Femur (tissue), 1 donor: ENCODE measurements at regions not wholly inside any gene's neighbourhood (a gene's known extent, or its start where the extent isn't known, plus 50 kb on each side); places are given as distances from the start of the nearest gene placed in this dataset.
"Not testable (repeated sequence)": the region's sequence is repeated elsewhere in the genome, so short reads cannot be mapped to it uniquely, and the experiment has no call there.

Experiments
- DNase-seq: peaks from one replicate; pipeline ENCODE4 v3.0.0-alpha.2; 2017

- no peak for DNase-seq
Observed at GRCh38 chr4:173685831-173686210, 155.8 kb upstream of the HAND2 start.

DNA sequence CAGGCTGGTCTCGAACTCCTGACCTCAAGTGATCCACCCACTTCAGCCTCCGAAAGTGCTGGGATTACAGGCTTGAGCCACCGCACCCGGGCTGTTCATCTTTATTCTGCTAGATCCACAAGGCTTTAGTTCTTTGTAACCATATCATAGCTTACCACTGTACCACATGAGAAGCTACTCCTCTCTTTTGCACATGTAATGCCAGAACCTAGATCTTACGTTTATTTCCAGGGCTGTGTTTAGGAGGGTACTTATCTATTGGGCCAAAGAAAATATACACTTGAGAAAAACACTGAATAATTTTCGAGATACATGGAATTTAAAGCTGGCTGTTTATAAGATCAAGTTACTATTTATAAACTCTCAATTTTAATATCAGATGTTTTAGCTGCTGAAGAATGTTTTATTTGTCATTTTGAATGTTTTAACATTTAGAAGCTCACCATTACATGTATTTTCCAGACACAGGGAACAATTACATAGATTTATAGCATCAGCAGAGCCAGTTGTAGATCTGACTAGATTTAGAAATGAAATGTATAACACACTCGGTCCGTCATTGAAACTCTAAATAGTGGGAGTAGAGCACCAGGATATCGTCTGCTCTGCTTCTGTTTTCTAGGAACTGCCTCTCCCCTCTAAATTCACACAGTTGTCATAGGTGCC is 155.3 kb upstream of the HAND2 start:
- DNase-seq, result no peak

DNA sequence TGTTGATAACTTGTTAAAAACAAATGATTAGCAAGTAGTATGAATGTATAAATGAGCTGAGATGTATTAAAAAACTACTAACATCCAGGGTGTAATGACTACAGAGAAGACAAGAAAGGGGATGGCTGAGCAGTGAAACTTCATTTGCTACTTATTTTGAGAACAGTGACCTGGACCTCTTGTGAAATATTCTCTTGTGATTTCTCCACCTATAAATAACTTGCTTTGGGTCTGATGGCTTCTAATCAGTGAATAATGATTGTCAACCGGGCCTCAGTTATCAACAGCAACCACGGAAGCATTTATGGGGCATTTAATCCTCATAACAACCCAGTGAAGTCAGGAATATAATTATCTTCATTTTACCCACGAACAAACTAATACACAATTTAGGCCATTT is 154.2 kb upstream of the HAND2 start:
- DNase-seq, result no peak

DNA sequence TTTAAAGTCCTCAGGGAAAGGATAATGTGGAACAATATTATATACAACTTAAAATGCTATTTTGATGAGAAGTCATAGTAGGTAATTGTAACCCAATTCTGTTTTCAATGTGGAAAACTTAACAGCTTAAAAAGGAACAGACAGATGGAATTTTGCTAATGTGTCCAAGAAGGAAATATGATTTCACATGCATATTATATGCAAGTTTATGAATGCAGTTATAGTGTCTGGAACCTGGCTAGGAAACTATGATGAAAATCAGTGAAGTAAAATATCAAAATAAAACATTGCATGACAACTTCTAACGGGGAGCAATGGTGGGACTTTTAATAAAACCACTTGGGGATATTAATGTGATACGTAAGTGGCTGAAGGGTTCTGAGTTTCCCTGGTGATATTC is 152.6 kb upstream of the HAND2 start:
- no peak for DNase-seq

DNA sequence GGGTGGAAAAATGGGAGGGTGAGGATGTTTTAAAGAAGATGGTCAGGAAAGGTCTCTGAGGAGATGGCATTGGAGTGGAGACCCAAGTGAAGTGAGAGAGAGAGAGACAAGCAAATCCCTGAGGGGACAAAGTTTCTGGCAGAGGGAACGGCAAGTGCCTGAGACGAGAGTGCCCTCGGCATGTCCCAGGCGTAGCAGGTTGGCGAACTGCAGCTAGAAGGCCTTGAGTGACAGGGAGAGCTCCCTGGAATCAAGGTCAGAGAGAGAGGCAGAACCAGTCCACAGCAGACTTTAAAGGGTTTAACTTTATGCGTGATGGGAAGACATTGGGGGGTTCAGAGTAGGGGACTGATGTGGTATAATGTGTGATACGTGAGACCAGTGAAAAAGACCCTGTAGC is 150.2 kb upstream of the HAND2 start:
- DNase-seq, result no peak

DNA sequence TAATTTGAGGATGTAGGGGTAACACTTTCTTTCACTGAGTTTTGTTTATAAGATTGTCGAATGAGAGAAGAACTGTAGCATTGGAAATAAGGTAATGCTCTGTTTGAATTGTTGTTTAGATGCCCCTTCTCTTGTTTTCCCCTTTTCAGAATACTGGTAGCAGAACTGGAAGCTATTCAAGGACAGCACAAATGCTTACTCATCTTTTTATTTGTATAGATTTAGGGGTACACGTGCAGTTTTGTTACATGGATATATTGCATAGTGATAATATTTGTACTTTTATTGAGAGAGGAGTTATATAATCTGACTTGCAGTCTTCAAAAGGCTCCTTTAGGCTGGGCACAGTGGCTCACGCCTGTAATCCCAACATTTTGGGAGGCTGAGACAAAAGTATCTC is 145.4 kb upstream of the HAND2 start:
- no peak for DNase-seq

DNA sequence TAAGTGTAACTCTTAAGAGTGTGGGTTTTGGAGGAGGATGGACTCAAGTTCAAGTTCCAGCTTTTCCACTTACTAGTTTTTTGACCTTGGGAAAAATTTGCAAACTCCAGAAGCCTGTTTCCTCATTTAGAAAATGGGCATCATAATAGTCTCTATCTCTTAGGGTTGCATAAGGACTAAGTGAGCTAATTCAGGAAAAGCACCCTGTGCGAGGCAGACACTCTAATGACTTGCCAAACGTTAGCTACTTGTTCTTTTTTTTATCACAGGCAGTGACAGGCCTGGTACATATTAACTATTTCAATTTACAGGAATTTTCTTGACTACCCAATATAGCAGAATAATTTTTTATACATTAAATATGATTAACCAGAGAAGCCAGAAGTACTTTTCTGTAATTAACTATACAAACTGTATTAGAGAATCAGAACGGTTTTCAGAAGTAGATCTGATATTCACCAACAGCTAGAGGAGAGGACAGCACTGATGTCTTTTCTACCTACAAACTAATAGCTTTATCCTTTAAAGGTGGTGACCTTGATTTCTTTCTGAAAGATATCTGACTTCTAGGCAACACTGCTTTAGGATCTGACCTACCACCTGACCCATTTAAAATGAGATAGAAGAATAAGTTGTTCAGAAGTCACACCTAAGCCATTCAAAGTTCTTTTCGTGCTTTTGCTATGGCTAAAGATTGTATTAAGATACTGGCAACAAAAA is 139.6 kb upstream of the HAND2 start:
- no peak for DNase-seq

- DNase-seq, result no peak
Observed at GRCh38 chr4:173661001-173661400, 131.0 kb upstream of the HAND2 start.

DNA sequence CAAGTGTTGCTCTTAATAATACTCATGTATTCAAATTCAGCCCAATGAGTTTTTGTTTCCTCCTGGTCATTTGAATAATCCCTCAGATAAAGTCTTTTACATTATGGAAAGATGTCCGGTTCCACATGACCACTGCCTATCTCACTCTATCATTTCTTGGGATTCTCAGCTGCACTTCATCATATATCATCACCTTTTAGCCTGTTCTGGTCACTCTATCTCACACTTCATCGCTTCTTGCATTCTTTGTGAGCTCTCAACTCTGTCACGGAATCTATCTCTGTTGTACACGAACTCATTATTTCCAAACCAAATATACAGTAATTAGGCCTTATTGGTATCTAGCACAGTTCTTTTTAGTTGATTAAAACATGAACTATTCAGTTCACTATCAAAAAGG is 126.9 kb upstream of the HAND2 start:
- no peak for DNase-seq

DNA sequence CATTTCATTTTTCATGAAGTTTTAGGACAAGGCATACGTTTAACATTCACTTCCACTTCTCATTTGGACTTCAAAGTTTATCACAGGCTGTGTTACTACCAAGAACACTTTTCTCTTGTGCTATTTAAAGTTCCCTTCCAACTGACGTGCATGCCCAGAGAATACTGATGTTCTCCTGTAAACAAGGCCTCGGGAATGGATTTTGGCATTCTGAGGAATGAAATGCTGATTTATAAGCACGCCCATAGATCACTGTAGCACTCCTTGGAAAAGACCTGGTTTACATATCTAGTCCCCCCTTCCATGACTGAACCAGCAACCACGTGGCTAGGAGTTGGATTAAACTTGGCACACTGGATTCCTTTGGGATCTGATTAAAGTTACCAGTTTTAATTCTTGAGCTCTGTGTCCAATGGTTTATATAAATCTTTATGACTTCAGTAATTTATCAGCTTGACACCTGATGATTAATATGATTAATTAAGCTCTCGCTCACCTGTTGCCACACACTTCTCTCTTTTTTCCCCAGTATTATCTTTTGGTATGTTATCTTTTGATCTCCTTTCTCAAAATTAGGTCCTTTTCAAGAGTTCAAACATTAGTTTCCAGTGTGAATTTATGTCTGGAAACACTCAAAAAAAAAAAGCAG is 122.4 kb upstream of the HAND2 start:
- no peak for DNase-seq

GRCh38 chr4:173651651-173652282 is 121.7 kb upstream of the HAND2 start:
- DNase-seq, result no peak

GRCh38 chr4:173647902-173648301 is 117.9 kb upstream of the HAND2 start:
- no peak for DNase-seq

GRCh38 chr4:173642509-173642908 is 112.5 kb upstream of the HAND2 start:
- DNase-seq, result no peak

DNA sequence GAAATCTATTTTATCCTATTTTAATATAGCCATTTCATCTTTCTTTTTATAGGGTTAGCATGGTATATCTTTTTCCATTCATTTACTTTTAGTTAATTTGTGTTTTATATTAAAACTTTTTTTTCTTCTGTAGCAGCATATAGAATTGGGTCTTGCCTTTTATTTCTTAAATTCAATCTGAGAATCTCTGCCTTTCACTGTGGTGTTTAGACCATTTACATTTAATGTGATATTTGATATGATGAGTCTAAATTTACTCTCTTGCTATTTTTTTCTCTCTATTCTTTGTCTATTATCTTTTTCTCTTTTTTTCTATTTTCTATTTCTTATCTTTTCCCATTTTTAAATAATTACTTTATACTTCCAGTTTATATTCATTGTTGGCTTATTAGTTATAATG is 105.4 kb upstream of the HAND2 start:
- no peak for DNase-seq

DNA sequence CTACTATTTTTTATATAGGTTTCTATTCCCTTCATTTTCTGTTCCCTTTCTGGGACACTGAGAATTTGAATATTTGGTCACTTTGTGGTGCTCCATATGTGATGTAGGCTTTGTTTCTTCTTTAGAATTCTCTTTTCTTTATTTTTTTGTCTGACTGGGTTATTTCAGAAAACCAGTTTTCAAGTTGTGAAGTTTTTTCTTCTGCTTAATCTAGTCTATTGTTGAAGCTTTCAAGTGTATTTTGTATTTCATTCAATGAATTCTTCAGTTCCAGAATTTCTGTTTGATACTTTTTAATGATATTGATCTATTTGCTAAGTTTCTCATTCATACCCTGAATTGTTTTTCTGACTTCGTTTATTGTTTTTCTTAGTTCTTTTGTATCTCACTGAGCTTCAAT is 96.2 kb upstream of the HAND2 start:
- DNase-seq, result no peak

DNA sequence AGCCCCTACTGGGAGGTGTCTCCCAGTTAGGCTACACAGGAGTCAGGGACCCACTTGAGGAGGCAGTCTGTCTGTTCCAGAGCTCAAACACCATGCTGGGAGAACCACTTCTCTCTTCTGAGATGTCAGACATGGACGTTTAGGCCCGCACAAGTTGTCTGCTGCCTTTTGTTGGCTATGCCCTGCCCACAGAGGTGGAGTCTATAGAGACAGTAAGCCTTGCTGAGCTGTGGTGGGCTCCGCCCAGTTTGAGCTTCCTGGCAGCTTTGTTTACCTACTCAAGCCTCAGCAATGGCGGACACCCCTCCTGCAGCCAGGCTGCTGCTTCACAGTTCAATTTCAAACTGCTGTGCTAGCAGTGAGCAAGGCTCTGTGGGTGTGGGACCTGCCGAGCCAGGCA is 88.6 kb upstream of the HAND2 start:
- DNase-seq, result not testable (repeated sequence)

- no peak for DNase-seq
Observed at GRCh38 chr4:173609158-173609557, 79.1 kb upstream of the HAND2 start.

DNA sequence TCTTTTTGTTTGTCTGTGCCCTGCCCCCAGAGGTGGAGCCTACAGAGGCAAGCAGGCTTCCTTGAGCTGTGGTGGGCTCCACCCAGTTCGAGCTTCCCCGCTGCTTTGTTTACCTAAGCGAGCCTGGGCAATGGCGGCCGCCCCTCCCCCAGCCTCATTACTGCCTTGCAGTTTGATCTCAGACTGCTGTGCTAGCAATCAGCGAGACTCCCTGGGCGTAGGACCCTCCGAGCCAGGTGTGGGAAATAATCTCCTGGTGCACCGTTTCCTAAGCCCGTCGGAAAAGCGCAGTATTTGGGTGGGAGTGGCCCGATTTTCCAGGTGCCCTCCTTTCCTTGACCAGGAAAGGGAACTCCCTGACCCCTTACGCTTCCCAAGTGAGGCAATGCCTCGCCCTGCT is 78.6 kb upstream of the HAND2 start:
- not testable (repeated sequence) for DNase-seq

DNA sequence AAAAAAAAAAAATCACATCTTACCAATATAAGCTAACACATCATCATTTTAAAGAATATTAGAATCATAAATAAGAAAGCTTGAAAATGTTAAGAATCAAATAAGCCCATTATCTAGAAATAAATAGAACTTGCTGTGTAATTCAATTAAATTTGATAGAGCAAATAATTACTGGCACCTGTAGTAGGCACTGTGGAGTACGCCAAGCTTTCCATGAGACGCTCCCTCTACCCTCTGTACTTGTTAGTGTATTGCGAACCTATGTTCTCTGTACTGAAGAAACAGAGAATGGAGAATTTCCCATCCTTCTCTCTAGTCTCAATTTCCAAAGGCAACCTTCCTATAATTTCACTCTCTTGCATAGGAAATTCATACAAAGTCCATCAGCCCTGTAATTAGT is 61.7 kb upstream of the HAND2 start:
- DNase-seq, result no peak

DNA sequence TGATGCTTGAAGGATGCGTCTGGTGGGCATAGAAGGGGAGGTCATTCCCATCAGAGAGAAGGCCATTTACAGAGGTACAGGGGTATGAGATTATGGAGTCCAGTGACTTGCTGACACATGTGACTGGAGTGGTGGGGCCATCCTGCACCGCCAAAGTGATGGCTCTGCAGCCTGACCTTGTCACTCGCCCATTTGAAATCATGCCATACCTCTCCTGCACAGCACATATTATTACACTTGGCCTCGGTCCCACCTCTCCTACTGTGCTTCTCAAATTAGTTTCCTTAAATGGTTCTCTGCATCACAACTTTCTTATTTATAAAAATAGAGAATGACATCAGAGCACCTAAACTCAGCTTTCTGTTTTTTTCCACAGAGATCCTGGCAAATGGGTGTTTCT is 60.7 kb upstream of the HAND2 start:
- DNase-seq, result no peak

- DNase-seq, result no peak
Observed at GRCh38 chr4:173585876-173586572, 56.0 kb upstream of the HAND2 start.

- DNase-seq, result no peak
Observed at GRCh38 chr4:173584506-173584905, 54.5 kb upstream of the HAND2 start.
